WERI-Rb-1 (cell line): ENCODE measurements at regions not wholly inside any gene's neighbourhood (a gene's known extent, or its start where the extent isn't known, plus 50 kb on each side); places are given as distances from the start of the nearest gene placed in this dataset.
"Not testable (repeated sequence)": the region's sequence is repeated elsewhere in the genome, so short reads cannot be mapped to it uniquely, and the experiment has no call there.

Experiments
- DNase-seq: peaks from one replicate; pipeline ENCODE4 v3.0.0-alpha.2; 2020
- H3K27ac ChIP-seq: fragments of 250-450 bp; sonication (Bioruptor Pico); 2 replicates; pipeline ENCODE4 v1.5.1; 2020; ENCODE audit warnings: mild to moderate bottlenecking, moderate library complexity
- H3K27me3 ChIP-seq: fragments of 250-450 bp; sonication (Bioruptor Pico); 2 replicates; pipeline ENCODE4 v1.5.1; 2021; ENCODE audit warnings: mild to moderate bottlenecking, low read depth, moderate library complexity; ENCODE audit not compliant: insufficient read depth, severe bottlenecking
- H3K36me3 ChIP-seq: fragments of 250-450 bp; sonication (Bioruptor Pico); 2 replicates; pipeline ENCODE4 v1.5.1; 2020; ENCODE audit warnings: mild to moderate bottlenecking, moderate library complexity
- H3K4me3 ChIP-seq: 2 replicates; pipeline ENCODE4 v1.5.1; 2011; ENCODE audit warnings: low read depth, mild to moderate bottlenecking, control low read depth, low read length
- H3K9me3 ChIP-seq: fragments of 250-450 bp; sonication (Bioruptor Pico); 2 replicates; pipeline ENCODE4 v1.5.1; 2021; ENCODE audit warnings: mild to moderate bottlenecking, moderate library complexity; ENCODE audit not compliant: severe bottlenecking
- TF ChIP-seq, protein P1 (sequence below): IDR thresholded peaks from 2 replicates; pipeline ENCODE4 v1.5.1; 2011; ENCODE audit warnings: low read depth, mild to moderate bottlenecking, control low read depth, inconsistent platforms, low read length

DNA sequence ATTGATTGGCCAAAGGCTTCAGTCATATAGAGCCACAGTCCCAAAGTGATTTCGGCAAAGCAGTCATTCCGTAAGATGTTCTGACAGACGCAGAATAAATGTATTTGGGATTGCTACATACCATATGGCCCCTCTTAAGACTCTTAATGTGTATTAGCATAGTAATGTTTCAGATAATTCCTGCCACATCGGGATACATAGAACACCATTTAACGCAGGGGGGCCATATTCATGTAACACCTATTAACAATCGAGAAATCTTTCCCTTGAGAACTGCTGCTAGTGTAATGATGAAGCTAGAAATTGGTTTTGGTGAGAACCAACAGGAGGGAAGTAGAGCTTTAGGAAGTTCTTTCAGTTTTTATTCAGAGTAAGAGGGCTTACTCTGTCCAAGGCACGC is 390.9 kb upstream of the SASH1 start:
- H3K27ac ChIP-seq: no peak overlapping the region
- TF ChIP-seq, protein P1, sequence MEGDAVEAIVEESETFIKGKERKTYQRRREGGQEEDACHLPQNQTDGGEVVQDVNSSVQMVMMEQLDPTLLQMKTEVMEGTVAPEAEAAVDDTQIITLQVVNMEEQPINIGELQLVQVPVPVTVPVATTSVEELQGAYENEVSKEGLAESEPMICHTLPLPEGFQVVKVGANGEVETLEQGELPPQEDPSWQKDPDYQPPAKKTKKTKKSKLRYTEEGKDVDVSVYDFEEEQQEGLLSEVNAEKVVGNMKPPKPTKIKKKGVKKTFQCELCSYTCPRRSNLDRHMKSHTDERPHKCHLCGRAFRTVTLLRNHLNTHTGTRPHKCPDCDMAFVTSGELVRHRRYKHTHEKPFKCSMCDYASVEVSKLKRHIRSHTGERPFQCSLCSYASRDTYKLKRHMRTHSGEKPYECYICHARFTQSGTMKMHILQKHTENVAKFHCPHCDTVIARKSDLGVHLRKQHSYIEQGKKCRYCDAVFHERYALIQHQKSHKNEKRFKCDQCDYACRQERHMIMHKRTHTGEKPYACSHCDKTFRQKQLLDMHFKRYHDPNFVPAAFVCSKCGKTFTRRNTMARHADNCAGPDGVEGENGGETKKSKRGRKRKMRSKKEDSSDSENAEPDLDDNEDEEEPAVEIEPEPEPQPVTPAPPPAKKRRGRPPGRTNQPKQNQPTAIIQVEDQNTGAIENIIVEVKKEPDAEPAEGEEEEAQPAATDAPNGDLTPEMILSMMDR: no peak
- no peaks in the 10 kb centered on the region for H3K36me3 ChIP-seq
- no peaks in the 10 kb centered on the region for H3K9me3 ChIP-seq
- DNase-seq: no peak
- H3K4me3 ChIP-seq: no peak overlapping the region
- H3K27me3 ChIP-seq: no peaks in the 10 kb centered on the region

DNA sequence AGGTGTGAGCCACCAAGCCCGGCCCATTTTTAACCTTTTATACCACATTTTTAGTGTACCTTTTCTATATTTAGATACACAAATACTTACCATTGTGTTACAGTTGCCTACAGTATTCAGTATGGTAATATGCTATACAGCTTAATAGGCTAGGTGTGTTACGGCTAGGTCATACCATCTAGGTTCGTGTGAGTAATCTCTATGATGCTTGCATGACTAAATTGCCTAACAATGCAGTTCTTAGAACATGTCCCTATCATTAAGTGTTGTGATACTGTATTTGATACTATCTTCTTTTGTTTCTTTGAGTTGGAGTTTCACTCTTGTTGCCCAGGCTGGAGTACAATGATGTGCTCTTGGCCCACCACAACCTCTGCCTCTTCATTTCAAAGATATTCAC is 387.7 kb upstream of the SASH1 start:
- TF ChIP-seq, protein P1: no peak
- no peaks in the 10 kb centered on the region for H3K9me3 ChIP-seq
- DNase-seq: no peak

DNA sequence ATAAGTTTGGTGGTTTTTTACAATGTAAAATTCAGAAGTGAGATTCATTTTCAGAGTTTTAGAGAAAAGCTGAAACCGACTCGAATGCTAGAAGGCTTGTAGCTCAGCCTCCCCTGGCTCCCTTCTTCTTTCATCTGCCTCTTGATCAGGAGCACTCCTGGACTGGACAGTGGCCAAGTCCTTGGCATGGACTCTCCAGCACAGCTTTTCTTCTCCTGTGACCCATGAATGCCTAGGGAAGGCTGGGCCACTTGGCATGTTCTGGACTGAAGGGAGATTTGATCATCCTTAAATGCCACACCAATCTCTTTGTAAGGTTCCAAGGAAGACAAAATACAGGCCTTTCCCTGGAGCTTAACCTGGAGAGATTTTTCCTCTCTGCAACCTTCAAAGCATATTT is 384.0 kb upstream of the SASH1 start:
- Histone ChIP-seq H3K4me3 (no peak overlapping the region), H3K36me3 (no peaks in the 10 kb centered on the region), H3K9me3 (no peaks in the 10 kb centered on the region), H3K27ac (no peak overlapping the region), H3K27me3 (no peaks in the 10 kb centered on the region)
- TF ChIP-seq, protein P1: no peak
- DNase-seq: no peak

More for the DNA sequence above, 387.7 kb upstream of the SASH1 start:
- Histone ChIP-seq H3K4me3 (no peak overlapping the region), H3K36me3 (no peaks in the 10 kb centered on the region), H3K27me3 (no peaks in the 10 kb centered on the region), H3K27ac (no peak overlapping the region)

DNA sequence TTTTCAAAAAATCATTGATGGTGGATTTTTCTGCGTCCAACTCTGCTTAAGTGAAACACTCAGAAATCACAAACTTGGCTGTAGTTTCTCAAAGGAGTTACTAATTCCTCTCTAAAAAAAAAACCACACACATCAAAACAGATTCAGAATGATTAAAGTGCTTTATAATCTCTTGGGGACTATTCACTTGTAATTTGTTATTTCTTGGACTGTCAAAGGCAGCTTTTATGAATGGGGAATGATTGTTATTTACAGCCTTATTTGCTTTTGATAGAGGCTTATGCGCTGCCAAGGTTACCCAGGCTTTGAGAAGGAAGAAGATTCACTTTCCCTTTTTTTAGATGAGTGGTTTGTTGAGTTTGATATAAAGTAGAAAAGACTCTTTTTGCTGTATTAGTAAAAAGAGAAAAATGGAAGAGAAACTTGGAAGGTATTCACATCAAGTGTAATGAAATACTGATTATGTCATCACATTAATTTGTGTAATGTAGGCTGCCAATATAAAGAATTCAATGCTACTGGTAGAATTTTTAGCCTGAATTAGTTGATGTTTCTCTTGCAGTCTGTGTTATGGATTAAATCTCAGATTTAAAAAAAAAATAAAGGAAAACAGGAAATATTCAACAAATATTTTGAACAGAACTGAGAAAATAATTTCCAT is 381.0 kb upstream of the SASH1 start:
- no peaks in the 10 kb centered on the region for H3K36me3 ChIP-seq
- DNase-seq: no peak
- H3K27me3 ChIP-seq: no peaks in the 10 kb centered on the region
- peaks cover 4% of the 10 kb centered on the region for H3K9me3 ChIP-seq
- no peak overlapping the region for H3K4me3 ChIP-seq
- TF ChIP-seq, protein P1: no peak
- H3K27ac ChIP-seq: no peak overlapping the region

DNA sequence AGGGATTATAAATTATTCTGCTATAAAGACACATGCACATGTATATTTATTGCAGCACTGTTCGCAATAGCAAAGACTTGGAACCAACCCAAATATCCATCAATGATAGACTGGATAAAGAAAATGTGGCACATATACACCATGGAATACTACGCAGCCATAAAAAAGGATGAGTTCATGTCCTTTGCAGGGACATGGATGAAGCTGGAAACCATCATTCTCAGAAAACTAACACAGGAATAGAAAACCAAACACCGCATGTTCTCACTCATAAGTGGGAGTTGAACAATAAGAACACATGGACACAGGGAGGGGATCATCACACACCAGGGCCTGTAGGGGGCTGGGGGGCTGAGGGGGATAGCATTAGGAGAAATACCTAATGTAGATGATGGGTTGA is 377.2 kb upstream of the SASH1 start:
- not testable (repeated sequence) for DNase-seq, H3K9me3 ChIP-seq, H3K36me3 ChIP-seq, H3K4me3 ChIP-seq, H3K27me3 ChIP-seq, H3K27ac ChIP-seq

DNA sequence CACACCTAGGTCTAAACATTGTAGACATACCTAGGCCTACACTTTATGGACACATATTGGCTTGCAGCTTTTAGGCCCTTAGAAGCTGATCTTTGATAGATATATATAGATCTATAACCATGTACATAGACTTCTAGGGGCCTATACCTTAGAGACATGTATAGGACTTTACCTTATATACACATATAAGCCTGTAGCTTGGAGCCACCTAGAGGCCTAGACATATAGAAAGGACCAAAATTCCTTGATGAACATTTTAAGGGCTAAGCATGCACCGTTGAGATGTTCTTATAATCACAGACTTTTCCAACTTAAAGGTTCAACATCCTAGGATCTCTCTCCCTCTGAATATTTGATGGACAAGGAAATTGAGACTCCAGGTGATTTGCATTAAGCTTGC is 371.7 kb upstream of the SASH1 start:
- DNase-seq: no peak
- no peaks in the 10 kb centered on the region for H3K9me3 ChIP-seq

More for the DNA sequence above, 371.7 kb upstream of the SASH1 start:
- H3K4me3 ChIP-seq: no peak overlapping the region
- no peak overlapping the region for H3K27ac ChIP-seq
- no peaks in the 10 kb centered on the region for H3K36me3 ChIP-seq
- TF ChIP-seq, protein P1: 0 out of 2 replicates have a peak, but pooled peaks have one; percentile 17
- H3K27me3 ChIP-seq: no peaks in the 10 kb centered on the region
